NCI-H748 (cell line): ENCODE measurements at regions not wholly inside any gene's neighbourhood (a gene's known extent, or its start where the extent isn't known, plus 50 kb on each side); places are given as distances from the start of the nearest gene placed in this dataset.

ENCODE experiments used
- DNase-seq: peaks from one replicate; lab custom pipeline; 2025; ENCODE audit not compliant: unreplicated experiment; lab: John Stamatoyannopoulos, UW

DNA sequence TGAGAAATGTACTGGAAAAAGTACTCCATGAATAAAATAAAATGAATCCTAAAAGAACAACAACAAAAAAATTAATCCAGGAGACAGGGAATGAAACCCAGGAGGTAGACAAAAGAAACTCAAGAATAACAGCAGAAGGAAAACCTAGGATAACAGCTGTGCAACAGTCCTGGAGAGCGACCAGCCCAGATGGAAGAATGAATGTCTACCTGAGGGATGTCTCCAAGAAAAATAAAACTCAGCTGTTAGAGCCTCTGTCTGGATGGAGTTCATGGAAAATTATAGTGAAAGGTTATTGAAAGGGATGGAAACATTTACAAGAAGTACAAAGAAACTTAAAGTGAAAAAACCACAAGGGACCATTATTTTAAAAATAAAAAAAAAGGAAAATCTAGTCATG lies 135.8 kb upstream of the CA10 start:
- no peak for DNase-seq

DNA sequence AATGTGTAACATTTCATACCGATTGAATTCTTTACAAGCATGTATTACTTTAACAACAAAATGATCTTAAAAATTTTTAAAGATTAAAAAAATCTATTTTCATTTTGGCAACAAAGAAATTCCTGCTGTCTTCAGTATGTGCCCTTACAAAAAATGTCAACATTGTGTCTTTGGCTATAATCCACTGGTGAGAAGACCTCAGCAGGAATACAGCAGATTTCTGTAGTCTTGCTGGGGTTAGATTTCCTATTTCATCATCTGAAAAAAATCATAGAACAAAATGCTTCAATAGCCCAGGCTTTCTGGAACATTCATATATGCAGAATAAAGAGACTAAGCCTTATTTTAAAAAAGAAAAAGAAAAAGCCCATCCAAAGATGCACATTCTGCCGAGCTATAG lies 129.1 kb upstream of the CA10 start:
- no peak for DNase-seq

DNA sequence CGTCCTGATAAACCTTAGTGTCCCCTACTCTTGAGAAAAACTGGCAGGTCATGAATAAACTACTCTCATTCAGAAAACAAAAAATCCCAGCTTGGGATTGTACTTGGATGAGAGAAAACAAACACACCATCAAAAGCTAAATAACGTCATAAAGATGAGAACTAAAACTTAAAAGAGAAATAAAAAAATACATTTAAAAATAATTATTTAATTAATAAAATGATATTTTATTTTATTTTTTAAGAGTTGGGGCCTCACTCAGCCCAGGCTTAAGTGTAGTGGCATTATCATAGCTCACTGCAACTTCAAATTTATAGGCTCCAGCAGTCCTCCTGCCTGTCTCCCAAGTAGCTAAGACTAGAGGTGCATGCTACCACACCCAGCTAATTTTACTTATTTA lies 125.4 kb upstream of the CA10 start:
- DNase-seq: no peak

DNA sequence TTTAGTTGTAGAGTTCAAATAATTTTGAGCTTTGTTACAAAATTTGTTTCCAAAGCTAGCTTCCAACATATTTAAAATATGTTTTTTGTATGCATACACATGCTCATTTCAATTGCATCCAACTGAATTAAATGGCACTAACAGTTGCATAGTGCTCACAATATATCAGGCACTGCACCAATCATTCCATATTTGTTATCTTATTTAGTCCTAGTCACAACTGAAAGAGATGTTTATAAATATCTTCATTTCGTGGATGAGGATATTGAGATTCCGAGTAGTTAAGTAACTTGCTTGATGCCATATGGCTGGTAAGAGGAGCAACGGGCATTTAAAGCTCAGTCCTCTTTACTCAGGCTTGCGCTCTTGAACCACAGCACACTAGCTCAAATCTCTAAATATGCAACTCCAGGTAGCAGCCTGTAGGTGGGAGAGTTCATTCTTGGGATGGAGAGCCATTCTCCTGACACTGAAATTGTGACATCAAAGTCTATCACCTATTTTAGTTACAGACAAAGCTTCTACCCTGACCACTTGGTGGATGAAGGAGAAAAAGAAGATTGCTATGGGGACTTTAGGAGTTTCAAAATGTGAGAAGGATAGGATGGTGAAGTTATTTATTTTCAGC lies 118.0 kb upstream of the CA10 start:
- no peak for DNase-seq

DNA sequence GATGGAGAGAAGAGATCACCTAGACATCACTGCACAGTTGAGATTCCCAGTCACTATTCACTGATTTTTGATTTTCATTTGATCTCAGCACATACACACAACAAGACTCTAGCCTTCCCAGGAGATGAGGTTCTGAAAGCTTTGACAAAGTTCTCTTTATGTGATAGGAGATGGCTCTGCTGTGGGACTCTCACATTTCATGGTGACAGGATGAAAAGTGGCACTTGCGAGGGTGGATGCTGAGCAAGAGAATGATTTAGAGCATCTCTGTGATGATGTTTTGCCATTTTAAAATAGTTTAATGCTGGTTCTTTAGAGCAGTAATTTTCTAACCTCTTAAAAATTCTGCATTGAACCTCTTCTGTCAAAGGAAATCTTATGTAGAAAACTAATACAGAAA lies 113.3 kb upstream of the CA10 start:
- DNase-seq: no peak

DNA sequence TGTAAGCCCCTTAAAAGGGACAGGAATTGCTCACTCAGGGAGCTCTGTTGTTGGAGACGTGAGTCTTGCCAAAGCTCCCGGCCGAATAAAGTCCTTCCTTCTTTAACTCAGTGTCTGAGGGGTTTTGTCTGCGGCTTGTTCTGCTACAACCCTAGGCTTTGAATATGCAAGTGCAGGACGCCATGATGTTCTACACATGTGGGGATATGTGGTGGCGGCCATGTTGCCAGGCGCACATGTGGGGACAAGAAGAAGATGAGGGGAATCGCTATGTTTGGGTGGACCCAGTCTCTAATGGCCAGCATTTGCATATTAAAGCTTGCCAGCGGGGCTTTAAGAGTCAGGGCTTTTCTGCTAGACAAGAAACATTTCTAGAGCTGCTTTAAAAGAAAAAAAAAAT lies 96.8 kb upstream of the CA10 start:
- no peak for DNase-seq

DNA sequence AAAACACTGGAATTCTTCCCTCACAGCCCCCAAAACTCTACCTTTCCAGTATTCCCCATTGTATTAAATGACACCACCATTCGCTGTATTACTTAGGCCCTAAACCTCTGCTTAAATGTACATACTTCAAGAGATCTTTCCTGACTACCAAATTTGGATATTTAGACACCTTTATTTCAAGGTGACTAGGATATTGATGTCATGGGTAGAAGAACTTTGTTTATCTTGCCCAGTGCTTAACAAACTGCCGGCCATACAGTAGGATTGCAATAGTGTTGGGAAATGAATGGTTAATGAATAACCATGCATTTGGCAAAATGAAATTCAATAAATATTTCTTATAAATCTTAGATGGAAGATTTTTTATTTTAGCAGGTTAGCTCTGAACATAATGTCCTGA lies 86.2 kb upstream of the CA10 start:
- no peak for DNase-seq

DNA sequence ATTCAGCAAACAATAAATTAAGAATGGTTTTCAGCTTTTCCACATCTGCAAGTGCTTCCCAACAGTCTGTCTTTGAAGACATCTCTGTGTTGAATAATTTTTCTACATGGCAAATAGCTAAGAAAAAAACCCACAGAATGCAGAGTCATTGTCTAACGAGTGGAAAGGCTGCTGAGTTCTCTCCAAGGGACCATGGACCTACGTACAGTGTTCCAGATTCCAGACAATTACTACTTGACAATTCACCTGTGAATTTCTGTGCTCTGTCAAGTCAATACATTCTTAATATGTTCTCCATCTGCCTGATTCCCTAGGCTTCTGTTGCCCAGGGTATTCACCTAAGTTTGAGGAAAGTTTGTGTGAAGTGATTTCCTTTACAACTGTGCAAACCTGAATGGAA lies 83.8 kb upstream of the CA10 start:
- no peak for DNase-seq

DNA sequence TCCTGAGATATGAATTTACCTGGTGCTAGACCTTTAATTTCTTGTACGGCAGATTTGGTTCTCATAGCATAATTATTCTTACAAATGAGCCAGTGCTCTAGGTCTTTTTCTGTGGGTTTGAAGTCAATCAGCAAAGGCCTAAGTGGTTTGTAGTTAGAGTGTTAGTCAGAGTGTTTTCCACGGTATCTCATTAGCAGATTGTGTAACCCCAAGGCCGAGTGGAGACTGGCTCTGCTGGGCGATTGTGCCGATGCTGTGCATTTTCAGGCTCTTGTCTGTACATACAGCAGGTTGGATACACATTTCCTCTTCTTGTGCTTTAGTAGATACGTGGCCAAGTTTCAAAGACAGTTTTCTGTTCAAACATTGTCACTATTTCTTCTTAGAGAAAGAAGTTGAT lies 78.6 kb upstream of the CA10 start:
- DNase-seq: no peak

DNA sequence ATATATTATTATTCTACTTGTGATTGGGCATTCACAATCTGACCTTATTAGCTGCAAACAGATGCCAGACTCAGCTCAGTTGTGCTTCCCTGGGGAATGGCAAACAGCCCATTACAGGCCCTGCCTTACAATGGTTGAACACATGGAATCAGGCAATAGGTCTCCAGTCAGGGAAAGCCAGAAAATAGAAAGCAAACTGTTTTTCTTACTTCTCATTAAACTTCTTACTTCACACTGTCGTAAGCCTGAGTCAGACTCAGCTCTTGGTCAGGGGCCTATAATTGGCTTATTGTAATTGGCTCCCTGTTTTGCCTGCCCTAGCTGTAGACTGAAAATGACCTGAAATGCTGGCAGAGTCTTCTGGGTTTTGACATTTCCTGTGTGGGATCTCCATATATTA lies 77.0 kb upstream of the CA10 start:
- no peak for DNase-seq

DNA sequence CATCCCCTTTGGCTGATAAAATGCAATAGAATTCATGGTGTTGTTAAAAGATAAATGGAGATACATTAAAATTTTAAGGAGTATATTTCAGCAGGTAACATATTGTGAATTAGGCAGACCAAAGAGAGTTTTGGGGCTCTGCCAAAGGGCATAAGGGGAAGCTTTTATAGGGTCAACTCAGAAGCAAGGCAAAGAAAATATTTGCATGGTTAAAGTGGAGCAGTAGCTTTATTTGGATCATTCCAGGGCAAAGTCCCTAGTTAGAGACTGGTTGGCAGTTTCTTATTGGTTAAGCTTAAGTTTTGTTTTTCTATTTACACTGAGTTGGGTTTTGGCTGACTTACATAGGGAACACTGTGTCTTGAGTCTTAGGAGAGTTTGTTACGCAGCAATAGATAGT lies 75.1 kb upstream of the CA10 start:
- DNase-seq: no peak

DNA sequence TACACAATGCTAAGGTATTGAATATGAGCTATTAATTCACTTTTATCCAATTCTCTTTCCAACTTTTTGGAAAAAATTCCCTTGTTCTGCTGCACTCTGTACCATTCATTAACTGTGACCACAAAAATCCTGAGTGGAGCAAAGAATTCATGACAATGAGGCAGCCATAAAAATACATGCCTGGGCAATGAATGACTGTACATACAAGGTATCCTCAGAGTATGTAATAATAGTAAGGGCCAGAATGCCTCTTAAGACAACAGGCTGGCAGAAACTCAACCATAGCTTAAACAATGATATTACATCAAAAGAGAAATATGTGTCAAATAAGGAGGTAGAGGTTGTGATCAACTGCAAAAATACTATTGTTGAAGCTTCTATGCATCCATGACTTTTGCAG lies 74.7 kb upstream of the CA10 start:
- DNase-seq: no peak

DNA sequence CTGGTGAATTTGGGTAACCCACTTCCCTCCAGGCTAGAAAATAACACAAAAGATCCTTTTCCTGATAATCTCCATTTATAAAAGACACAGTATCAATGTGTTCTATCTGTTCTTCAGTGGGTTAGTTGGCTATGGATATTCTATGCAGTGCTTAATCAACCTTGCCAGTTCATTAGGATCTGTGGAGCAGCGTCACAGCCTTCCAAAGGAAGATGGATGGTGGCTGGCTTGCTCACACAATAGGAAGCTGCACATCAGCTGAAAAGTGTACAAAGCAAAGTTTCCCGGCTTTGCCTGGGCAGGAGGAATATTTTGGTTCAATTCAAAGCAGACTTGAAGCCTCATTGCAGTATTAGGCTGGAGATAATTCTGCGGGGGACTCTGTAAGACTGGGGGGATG lies 70.3 kb upstream of the CA10 start:
- DNase-seq: no peak

DNA sequence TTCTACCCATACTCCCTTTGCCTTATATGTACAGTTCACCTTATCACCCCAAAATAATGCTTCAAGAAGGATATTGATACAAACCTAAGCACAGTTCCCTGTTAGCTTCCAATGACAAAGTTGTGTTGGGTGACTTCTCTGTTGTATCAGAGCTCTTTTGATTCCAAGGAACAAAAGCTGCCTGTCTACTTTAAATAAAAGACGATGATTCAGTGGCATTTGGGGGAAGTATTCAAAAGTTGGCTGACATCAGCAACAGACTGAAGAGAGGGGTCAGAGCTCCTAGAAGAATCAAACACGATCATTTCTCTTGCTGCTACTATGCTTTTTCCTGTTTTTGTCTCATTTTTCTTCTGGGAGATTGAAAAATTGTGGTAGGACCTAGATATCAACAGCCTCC lies 69.4 kb upstream of the CA10 start:
- no peak for DNase-seq

DNA sequence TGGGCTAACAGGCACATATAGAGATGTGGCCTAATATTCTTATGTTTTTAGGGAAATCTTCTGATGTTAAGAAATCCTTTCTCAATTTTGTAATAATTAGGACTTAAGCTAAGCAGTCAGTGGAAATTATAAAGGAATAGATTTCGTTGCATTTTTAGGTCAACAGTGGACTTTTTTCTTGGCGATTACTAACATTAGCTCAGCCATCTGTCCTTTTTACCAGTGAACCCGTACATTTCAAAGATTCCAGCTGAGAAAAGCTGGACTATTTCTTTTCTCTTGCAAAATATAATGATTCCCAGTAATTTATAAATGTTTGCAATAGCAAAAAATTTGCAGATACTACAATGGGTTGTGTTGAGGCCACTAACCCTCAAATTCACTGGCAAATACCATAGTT lies 54.9 kb upstream of the CA10 start:
- no peak for DNase-seq

DNA sequence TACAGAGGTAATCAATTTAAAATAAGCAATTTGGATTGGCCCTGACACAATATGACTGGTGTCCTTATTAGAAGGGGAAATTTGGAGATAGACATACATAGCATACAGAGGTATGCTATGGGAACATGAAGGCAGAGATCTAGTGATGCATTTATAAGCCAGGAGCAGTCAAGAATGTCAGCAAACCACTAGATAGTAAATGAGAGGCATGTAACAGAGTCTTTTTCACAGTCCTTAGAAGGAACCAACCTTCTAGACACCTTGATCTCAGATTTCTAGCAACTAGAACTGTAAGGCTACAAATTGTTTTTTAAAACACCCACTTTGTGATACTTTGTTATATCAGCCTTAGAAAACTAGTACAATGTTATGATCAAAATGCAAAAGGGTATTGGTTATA lies 54.3 kb upstream of the CA10 start:
- no peak for DNase-seq

DNA sequence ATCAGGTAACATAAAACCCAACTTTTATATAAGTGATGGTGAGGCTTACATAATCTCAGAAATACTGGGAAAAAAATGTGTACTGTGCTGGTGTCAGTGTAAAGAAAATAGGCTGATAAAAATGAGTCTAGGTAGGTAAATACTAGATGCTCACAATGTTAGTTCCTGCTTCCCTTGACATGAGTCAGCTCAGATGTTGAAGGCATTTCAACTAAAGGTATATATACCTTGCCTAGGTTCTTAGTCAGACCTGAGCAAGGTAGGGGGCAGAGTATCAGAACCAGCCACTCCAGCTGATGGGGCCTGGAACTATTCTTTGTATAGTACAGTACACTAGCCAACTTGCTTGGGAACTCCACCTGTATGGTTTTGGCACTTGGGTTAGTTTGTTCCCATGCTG lies 51.0 kb upstream of the CA10 start:
- no peak for DNase-seq
